NCI-H2107 (cell line): ENCODE measurements at regions not wholly inside any gene's neighbourhood (a gene's known extent, or its start where the extent isn't known, plus 50 kb on each side); places are given as distances from the start of the nearest gene placed in this dataset.
"Not testable (repeated sequence)": the region's sequence is repeated elsewhere in the genome, so short reads cannot be mapped to it uniquely, and the experiment has no call there.

ENCODE experiments used
- DNase-seq: peaks from one replicate; lab custom pipeline; 2025; lab: John Stamatoyannopoulos, UW

- DNase-seq: no peak
Observed at GRCh38 chr20:12737900-12738299, 270.9 kb upstream of the SPTLC3 start.

- DNase-seq: no peak
Observed at GRCh38 chr20:12740647-12741046, 268.1 kb upstream of the SPTLC3 start.

- no peak for DNase-seq
Observed at GRCh38 chr20:12744037-12744436, 264.7 kb upstream of the SPTLC3 start.

- DNase-seq: no peak
Observed at GRCh38 chr20:12748359-12748994, 260.3 kb upstream of the SPTLC3 start.

GRCh38 chr20:12750221-12750620 lies 258.6 kb upstream of the SPTLC3 start:
- no peak for DNase-seq

- DNase-seq: not testable (repeated sequence)
Observed at GRCh38 chr20:12752900-12753693, 255.7 kb upstream of the SPTLC3 start.

GRCh38 chr20:12753742-12754141 lies 255.0 kb upstream of the SPTLC3 start:
- DNase-seq: not testable (repeated sequence)

GRCh38 chr20:12759493-12759892 lies 249.3 kb upstream of the SPTLC3 start:
- DNase-seq: not testable (repeated sequence)

GRCh38 chr20:12762725-12763124 lies 246.0 kb upstream of the SPTLC3 start:
- DNase-seq: no peak

- DNase-seq: no peak
Observed at GRCh38 chr20:12763406-12763805, 245.4 kb upstream of the SPTLC3 start.

GRCh38 chr20:12764053-12764452 lies 244.7 kb upstream of the SPTLC3 start:
- no peak for DNase-seq

- no peak for DNase-seq
Observed at GRCh38 chr20:12764851-12765250, 243.9 kb upstream of the SPTLC3 start.

- DNase-seq: no peak
Observed at GRCh38 chr20:12773936-12774335, 234.8 kb upstream of the SPTLC3 start.

GRCh38 chr20:12775041-12775440 lies 233.7 kb upstream of the SPTLC3 start:
- DNase-seq: no peak

GRCh38 chr20:12777016-12777415 lies 231.8 kb upstream of the SPTLC3 start:
- no peak for DNase-seq

- no peak for DNase-seq
Observed at GRCh38 chr20:12786276-12786675, 222.5 kb upstream of the SPTLC3 start.

GRCh38 chr20:12788632-12789299 lies 220.0 kb upstream of the SPTLC3 start:
- DNase-seq: no peak

- no peak for DNase-seq
Observed at GRCh38 chr20:12790859-12791258, 217.9 kb upstream of the SPTLC3 start.

- no peak for DNase-seq
Observed at GRCh38 chr20:12798286-12798685, 210.5 kb upstream of the SPTLC3 start.

- DNase-seq: no peak
Observed at GRCh38 chr20:12808006-12808567, 200.7 kb upstream of the SPTLC3 start.

GRCh38 chr20:12815231-12815768 lies 193.5 kb upstream of the SPTLC3 start:
- no peak for DNase-seq

GRCh38 chr20:12815778-12816408 lies 192.9 kb upstream of the SPTLC3 start:
- no peak for DNase-seq
